Ascending aorta (tissue), 2 donors: ENCODE measurements at regions not wholly inside any gene's neighbourhood (a gene's known extent, or its start where the extent isn't known, plus 50 kb on each side); places are given as distances from the start of the nearest gene placed in this dataset.
A peak's percentile ranks its signal among the peaks of the same experiment; 100 is the strongest.

Experiments
- DNase-seq, 2 donors: peaks; one replicate each; pipeline ENCODE4 v3.0.0-alpha.2; 2019; ENCODE audit warnings: low spot score in 2 of 2
- H3K27ac ChIP-seq, 2 donors: fragments of 200-600 bp; sonication (generic); one replicate each; pipeline ENCODE4 v1.5.1; 2016 to 2017; ENCODE audit warnings: mild to moderate bottlenecking in 1 of 2
- H3K27me3 ChIP-seq: fragments of 200-600 bp; sonication (generic); one replicate; pipeline ENCODE4 v1.5.1; 2017
- H3K36me3 ChIP-seq, 2 donors: fragments of 200-600 bp; sonication (generic); one replicate each; pipeline ENCODE4 v1.5.1; 2016
- H3K4me1 ChIP-seq, 2 donors: fragments of 200-600 bp; sonication (generic); one replicate each; pipeline ENCODE4 v1.5.1; 2016 to 2017; ENCODE audit warnings: mild to moderate bottlenecking in 1 of 2
- H3K4me3 ChIP-seq, 2 donors: fragments of 200-600 bp; sonication (generic); one replicate each; pipeline ENCODE4 v1.5.1; 2016 to 2017; ENCODE audit warnings: mild to moderate bottlenecking in 1 of 2
- H3K9me3 ChIP-seq, 2 donors: fragments of 200-600 bp; sonication (generic); one replicate each; pipeline ENCODE4 v1.5.1; 2016
- CTCF ChIP-seq, 3 experiments: fragments of 200-600 bp in 2 of 3; fragments of 450-650 bp in 1 of 3; sonication (generic) in 2 of 3; IDR thresholded peaks; one replicate each; pipeline ENCODE4 v1.5.1; 2016 to 2019; ENCODE audit warnings: antibody characterized with exemption in 3 of 3, mild to moderate bottlenecking in 1 of 3, moderate library complexity in 1 of 3
- intact Hi-C: fragments of 100-400 bp; cut with DNase I; formaldehyde crosslinking; loops from one replicate; pipeline ENCODE4 v1.15.1; 2023

GRCh38 chr13:40243047-40243446 lies 423.4 kb downstream of the FOXO1 start:
- no peaks in the 10 kb centered on the region for H3K36me3 ChIP-seq
- TF ChIP-seq CTCF (IDR thresholded peaks at IDR 0.05): no peak
- intact Hi-C loops: no loop called here
- no peak for DNase-seq
- H3K9me3 ChIP-seq: no peaks in the 10 kb centered on the region
- no peaks in the 10 kb centered on the region for H3K27me3 ChIP-seq
- peaks cover 0 to 2% of the 10 kb centered on the region in 2 donors for H3K4me1 ChIP-seq
- no peak overlapping the region for H3K27ac ChIP-seq
- no peak overlapping the region for H3K4me3 ChIP-seq

- H3K4me3 ChIP-seq: no peak overlapping the region
- no peaks in the 10 kb centered on the region for H3K27me3 ChIP-seq
- H3K27ac ChIP-seq: no peak overlapping the region
- no peak for TF ChIP-seq CTCF (IDR thresholded peaks at IDR 0.05)
- intact Hi-C loops: no loop called here
- DNase-seq: no peak
- H3K9me3 ChIP-seq: no peaks in the 10 kb centered on the region
- no peaks in the 10 kb centered on the region for H3K36me3 ChIP-seq
- no peaks in the 10 kb centered on the region for H3K4me1 ChIP-seq
These were observed 422.5 kb downstream of the FOXO1 start for GRCh38 chr13:40243982-40244381.

- no peaks in the 10 kb centered on the region for H3K27me3 ChIP-seq
- no peaks in the 10 kb centered on the region for H3K36me3 ChIP-seq
- H3K27ac ChIP-seq: no peak overlapping the region
- DNase-seq: no peak
- H3K9me3 ChIP-seq: peaks cover 0 to 9% of the 10 kb centered on the region in 2 donors
- TF ChIP-seq CTCF (IDR thresholded peaks at IDR 0.05): no peak
- peaks cover 0 to 4% of the 10 kb centered on the region in 2 donors for H3K4me1 ChIP-seq
- intact Hi-C loops: no loop called here
- H3K4me3 ChIP-seq: no peak overlapping the region
These were observed 420.9 kb downstream of the FOXO1 start for GRCh38 chr13:40245567-40245966.

- H3K9me3 ChIP-seq: peaks cover 0 to 9% of the 10 kb centered on the region in 2 donors
- no peaks in the 10 kb centered on the region for H3K36me3 ChIP-seq
- no peak for DNase-seq
- H3K4me1 ChIP-seq: peaks cover 0 to 13% of the 10 kb centered on the region in 2 donors
- no peaks in the 10 kb centered on the region for H3K27me3 ChIP-seq
- H3K27ac ChIP-seq: no peak overlapping the region
- intact Hi-C loops: no loop called here
- no peak overlapping the region for H3K4me3 ChIP-seq
- TF ChIP-seq CTCF (IDR thresholded peaks at IDR 0.05): no peak
These were observed 418.6 kb downstream of the FOXO1 start for GRCh38 chr13:40247845-40248244.

GRCh38 chr13:40251343-40252032 lies 415.0 kb downstream of the FOXO1 start:
- no peak for DNase-seq
- Histone ChIP-seq H3K36me3 (no peaks in the 10 kb centered on the region), H3K4me3 (no peak overlapping the region), H3K9me3 (peaks cover 0 to 9% of the 10 kb centered on the region in 2 donors), H3K27me3 (no peaks in the 10 kb centered on the region), H3K4me1 (peaks cover 0 to 13% of the 10 kb centered on the region in 2 donors), H3K27ac (peak overlapping the region in 1 of 2 donors; percentile 70)
- intact Hi-C loops: no loop called here
- no peak for TF ChIP-seq CTCF (IDR thresholded peaks at IDR 0.05)
